ENCODE measurements at regions not wholly inside any gene's neighbourhood (a gene's known extent, or its start where the extent isn't known, plus 50 kb on each side); places are given as distances from the start of the nearest gene placed in this dataset.

DNA sequence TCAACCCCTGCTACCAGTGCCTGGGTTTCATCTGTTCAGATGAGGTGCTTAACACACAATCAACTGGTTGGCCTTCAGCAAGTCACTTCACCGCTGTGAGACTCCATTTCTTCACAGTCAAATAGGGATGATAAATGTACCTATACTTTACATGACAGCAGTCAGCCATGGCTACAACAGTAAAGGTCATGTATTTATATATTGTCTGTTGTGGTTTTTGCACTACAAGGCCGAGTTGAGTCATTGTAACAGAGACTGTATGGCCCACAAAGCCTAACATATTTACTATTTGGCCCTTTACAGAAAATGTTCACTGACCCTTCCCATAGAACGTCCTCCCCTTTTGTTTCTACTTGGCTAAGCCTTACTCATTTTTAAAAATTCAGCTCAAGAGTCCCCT, 404.6 kb upstream of the F9 start:
- H3K27ac Mint-ChIP-seq: no peak overlapping the region
- no peak overlapping the region for H3K4me3 Mint-ChIP-seq
- CTCF ChIA-PET: interaction anchor here (0.7 kb wide), 1 partner anchor 751 kb away, joined by 3 read pairs; no protein-coding TSS in a partner anchor
- DNase-seq: no peak
- no peaks in the 10 kb centered on the region for H3K9me3 Mint-ChIP-seq
- H3K4me1 Mint-ChIP-seq (ENCODE audit: low read depth): no peaks in the 10 kb centered on the region
- intact Hi-C loops (cut with micrococcal nuclease): loop anchor here (1.0 to 10.0 kb wide), 2 partner anchors 433 to 849 kb away; no protein-coding TSS in a partner anchor
- H3K36me3 Mint-ChIP-seq (ENCODE audit: low read depth): no peaks in the 10 kb centered on the region
- H3K27me3 Mint-ChIP-seq (ENCODE audit: low read depth): no peaks in the 10 kb centered on the region

DNA sequence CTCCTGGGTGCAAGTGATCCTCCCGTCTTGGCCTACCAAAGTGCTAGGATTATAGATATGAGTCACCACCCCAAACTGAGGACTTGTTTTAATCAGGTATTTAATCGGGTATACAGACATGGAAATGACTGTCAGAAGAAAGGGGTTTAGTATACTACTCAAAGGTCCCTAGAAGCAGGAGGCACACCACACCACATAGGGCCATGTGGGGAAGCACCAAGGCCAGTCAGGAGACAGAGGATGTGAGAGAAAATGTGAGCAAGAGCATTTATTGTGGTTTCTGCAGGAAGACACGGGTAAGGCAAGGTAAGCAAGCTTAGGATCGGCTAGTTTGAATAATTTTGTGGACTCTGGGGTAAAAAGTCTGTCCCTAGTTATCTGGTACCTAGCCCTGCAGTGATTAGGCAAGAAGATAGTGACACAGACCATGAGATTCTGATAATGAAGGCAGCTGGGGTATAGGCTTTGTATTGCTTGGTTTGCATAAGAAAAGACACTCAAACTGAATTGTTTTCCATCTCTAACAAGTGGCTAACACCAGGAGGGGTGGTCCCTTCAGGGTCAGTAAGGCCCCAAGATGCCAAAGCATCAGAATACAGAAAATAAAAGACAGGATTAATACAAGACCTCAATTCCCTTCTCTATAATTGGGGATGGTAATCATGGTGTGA, 408.8 kb upstream of the F9 start:
- no peaks in the 10 kb centered on the region for H3K27me3 Mint-ChIP-seq (ENCODE audit: low read depth)
- H3K4me1 Mint-ChIP-seq (ENCODE audit: low read depth): no peaks in the 10 kb centered on the region
- no peak overlapping the region for H3K27ac Mint-ChIP-seq
- H3K36me3 Mint-ChIP-seq (ENCODE audit: low read depth): no peaks in the 10 kb centered on the region
- CTCF ChIA-PET: no interaction called here
- H3K9me3 Mint-ChIP-seq: no peaks in the 10 kb centered on the region
- intact Hi-C loops (cut with micrococcal nuclease): loop anchor here (10.0 kb wide), 1 partner anchor 853 kb away; no protein-coding TSS in a partner anchor
- no peak for DNase-seq
- H3K4me3 Mint-ChIP-seq: no peak overlapping the region

DNA sequence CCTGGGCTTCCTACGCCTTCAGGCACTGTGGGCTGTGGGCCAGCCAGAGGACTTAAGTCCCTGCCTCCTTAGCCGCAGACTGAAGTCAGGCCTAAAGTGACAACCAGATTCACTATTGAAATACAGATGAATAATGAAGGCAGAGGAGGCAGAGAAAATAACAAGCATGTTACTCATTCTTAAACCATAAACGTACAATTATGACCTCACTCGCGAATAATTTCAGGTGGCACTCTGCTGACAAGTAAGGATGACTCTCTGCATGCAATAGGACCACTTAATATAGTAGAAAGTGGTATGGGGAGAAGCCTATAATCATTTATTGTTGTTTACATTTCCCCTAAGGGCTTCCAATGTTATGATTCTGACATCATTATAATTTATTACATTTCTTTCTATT, 409.2 kb upstream of the FGF13 start:
- H3K9me3 Mint-ChIP-seq: no peaks in the 10 kb centered on the region
- H3K4me3 Mint-ChIP-seq: no peak overlapping the region
- H3K27me3 Mint-ChIP-seq (ENCODE audit: low read depth): no peaks in the 10 kb centered on the region
- intact Hi-C loops (cut with micrococcal nuclease): loop anchor here (10.0 kb wide), 1 partner anchor 854 kb away; no protein-coding TSS in a partner anchor
- H3K4me1 Mint-ChIP-seq (ENCODE audit: low read depth): no peaks in the 10 kb centered on the region
- H3K27ac Mint-ChIP-seq: no peak overlapping the region
- DNase-seq: no peak
- CTCF ChIA-PET: no interaction called here
- H3K36me3 Mint-ChIP-seq (ENCODE audit: low read depth): no peaks in the 10 kb centered on the region

DNA sequence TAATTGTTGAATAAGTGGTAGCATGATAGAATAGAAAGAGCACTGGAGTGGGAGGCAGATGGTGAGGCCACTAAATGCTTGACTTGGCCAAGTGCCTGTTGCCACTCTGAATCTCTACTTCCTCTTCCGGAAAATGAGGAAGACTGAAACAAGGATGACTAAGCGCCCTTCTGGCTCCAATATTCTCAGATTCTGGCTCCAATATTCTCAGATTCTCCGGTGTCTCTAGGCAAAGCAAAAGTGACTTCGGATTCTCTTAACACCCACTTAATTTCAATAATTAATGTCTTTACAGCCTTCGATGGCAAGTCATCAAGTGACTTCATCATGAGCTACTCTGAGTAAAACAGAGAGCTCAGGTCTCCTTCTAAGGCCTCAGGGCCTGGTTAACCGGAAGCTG, 402.2 kb upstream of the FGF13 start:
- Mint-ChIP-seq H3K4me3 (no peak overlapping the region), H3K27me3 (ENCODE audit: low read depth) (peaks cover 2% of the 10 kb centered on the region), H3K27ac (no peak overlapping the region), H3K36me3 (ENCODE audit: low read depth) (no peaks in the 10 kb centered on the region), H3K9me3 (no peaks in the 10 kb centered on the region), H3K4me1 (ENCODE audit: low read depth) (no peaks in the 10 kb centered on the region)
- no peak for DNase-seq
- intact Hi-C loops (cut with micrococcal nuclease): no loop called here
- CTCF ChIA-PET: no interaction called here

DNA sequence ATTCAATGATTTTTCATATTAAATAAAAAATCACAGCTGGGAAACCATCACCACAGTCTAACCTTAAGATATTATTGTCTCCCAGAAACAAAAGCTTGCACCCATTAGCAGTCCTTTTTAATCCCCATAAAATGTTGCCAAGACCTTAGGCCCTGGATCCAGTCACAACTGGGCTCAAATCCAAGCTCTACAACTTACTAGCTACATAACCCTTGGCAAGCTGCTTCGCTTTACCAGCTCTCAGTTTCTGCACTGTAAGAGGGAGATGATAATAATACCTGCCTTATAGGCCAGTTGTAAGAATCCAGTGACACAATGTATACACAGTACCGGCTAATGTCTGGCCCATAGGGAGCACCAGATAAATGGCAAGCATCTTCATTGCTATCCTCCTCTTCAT, 400.9 kb upstream of the FGF13 start:
- intact Hi-C loops (cut with micrococcal nuclease): no loop called here
- Mint-ChIP-seq H3K4me3 (no peak overlapping the region), H3K9me3 (no peaks in the 10 kb centered on the region), H3K27ac (no peak overlapping the region), H3K4me1 (ENCODE audit: low read depth) (no peaks in the 10 kb centered on the region), H3K27me3 (ENCODE audit: low read depth) (peaks cover 2% of the 10 kb centered on the region), H3K36me3 (ENCODE audit: low read depth) (no peaks in the 10 kb centered on the region)
- CTCF ChIA-PET: no interaction called here
- no peak for DNase-seq

DNA sequence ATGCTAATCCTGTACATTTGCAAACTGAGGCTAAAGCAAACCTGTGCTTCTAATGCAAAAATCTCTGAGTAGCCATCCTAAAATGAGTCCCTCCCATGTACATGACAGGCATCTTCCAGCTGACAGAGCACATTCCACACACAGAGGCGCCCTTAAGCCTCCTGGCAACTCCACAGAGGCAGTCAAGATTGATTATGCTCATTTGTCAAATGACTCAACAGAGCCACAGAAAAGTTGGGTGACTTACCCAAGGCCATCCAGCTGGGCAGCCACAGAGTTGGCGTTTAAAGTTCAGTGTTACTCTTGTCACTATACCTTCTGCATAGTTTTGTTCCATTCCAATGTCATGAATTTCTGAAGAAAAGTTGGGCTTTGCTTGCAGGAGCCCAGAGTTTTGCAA, 394.6 kb upstream of the FGF13 start:
- Mint-ChIP-seq H3K36me3 (ENCODE audit: low read depth) (no peaks in the 10 kb centered on the region), H3K4me1 (ENCODE audit: low read depth) (no peaks in the 10 kb centered on the region), H3K27ac (no peak overlapping the region), H3K27me3 (ENCODE audit: low read depth) (peaks cover 1% of the 10 kb centered on the region), H3K4me3 (no peak overlapping the region), H3K9me3 (no peaks in the 10 kb centered on the region)
- CTCF ChIA-PET: no interaction called here
- intact Hi-C loops (cut with micrococcal nuclease): no loop called here
- no peak for DNase-seq

DNA sequence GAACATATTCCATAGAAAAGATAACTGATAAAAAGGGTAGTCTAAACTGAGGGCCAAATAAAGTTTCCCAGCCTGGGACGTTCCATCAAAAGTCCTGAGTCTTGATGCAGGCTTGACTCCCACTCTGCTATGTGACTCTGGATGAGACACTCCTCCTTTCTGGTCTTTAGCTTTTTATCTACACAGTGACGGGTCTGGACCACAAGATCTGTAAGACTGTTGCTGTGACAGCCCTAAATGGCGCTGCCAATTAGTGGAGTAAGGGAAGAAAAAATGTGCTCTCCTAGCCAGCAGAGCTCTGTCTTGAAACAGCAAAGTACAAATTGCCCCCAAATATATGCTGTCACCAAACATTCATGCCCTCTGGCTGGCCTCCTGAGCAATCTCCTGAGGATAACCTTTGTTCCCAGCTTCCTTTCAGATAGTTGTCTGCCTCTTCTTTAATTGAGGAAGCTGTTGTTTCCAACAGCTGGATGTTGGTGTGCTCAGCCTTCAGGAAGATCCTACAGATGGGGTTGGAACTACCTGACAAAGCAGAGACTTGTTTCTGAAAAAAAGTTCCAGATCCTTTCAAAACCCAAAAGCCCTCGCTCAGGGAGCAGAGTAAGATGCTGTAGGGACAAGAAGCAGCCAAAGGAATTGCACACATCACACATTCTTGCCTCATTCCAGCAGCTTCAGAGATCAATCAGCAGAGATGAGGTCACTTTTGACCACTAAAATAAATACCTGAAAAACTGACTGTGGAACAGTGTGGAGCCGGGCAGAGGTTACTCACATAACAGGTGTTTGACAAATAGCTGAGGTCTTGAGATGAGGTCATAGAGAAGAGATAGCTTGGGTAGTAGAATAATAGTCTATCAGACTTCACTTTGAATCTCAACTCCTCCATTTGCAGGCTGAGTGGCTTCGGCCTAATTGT, 383.4 kb upstream of the FGF13 start:
- intact Hi-C loops (cut with micrococcal nuclease): no loop called here
- no peak overlapping the region for H3K27ac Mint-ChIP-seq
- H3K4me3 Mint-ChIP-seq: no peak overlapping the region
- H3K4me1 Mint-ChIP-seq (ENCODE audit: low read depth): no peaks in the 10 kb centered on the region
- DNase-seq: no peak
- no peaks in the 10 kb centered on the region for H3K36me3 Mint-ChIP-seq (ENCODE audit: low read depth)
- H3K9me3 Mint-ChIP-seq: no peaks in the 10 kb centered on the region
- CTCF ChIA-PET: no interaction called here
- H3K27me3 Mint-ChIP-seq (ENCODE audit: low read depth): no peaks in the 10 kb centered on the region

DNA sequence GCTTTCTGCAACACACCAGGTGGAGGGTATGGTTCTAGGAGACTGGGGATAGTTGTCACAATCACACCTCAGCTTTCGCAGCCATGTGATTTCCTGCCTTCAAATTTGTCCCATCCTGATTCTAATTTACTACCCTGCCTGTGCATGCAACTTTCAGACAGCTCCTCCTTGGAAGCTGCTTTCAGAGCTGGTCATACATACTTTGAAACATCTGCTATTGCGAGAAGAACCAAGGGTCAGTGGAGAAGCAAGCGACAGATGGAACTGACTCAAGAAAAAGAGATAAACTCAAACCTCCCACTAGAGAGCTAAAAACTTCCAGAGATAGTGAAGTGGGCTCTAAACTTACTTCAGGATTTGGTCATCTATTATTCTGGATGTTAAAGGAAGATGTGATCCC, 381.7 kb upstream of the FGF13 start:
- intact Hi-C loops (cut with micrococcal nuclease): no loop called here
- H3K4me3 Mint-ChIP-seq: no peak overlapping the region
- H3K9me3 Mint-ChIP-seq: no peaks in the 10 kb centered on the region
- no peak for DNase-seq
- no peaks in the 10 kb centered on the region for H3K36me3 Mint-ChIP-seq (ENCODE audit: low read depth)
- CTCF ChIA-PET: no interaction called here
- no peaks in the 10 kb centered on the region for H3K4me1 Mint-ChIP-seq (ENCODE audit: low read depth)
- H3K27me3 Mint-ChIP-seq (ENCODE audit: low read depth): no peaks in the 10 kb centered on the region
- no peak overlapping the region for H3K27ac Mint-ChIP-seq

DNA sequence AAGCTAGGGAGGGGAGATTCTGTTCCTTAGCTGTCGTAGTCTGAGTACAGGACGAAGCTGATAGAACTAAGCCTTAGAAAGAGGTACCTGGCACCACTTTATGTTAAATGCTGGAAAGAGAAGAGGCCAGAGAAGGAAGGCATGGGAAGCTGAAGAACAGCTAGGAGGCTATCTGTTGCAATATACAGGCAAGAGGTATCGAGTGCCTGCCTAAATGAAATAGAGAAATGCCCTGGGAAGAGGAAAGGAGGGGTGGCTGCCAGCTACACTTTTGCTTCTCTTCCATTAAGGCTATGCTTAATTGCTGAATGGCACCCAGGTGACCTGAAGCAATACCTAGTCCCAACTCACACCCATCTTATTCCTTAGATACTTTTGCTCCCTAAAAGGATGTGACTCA, 380.4 kb upstream of the FGF13 start:
- CTCF ChIA-PET: no interaction called here
- no peak overlapping the region for H3K27ac Mint-ChIP-seq
- no peak overlapping the region for H3K4me3 Mint-ChIP-seq
- intact Hi-C loops (cut with micrococcal nuclease): no loop called here
- H3K4me1 Mint-ChIP-seq (ENCODE audit: low read depth): no peaks in the 10 kb centered on the region
- no peak for DNase-seq
- H3K36me3 Mint-ChIP-seq (ENCODE audit: low read depth): no peaks in the 10 kb centered on the region
- no peaks in the 10 kb centered on the region for H3K27me3 Mint-ChIP-seq (ENCODE audit: low read depth)
- H3K9me3 Mint-ChIP-seq: no peaks in the 10 kb centered on the region

DNA sequence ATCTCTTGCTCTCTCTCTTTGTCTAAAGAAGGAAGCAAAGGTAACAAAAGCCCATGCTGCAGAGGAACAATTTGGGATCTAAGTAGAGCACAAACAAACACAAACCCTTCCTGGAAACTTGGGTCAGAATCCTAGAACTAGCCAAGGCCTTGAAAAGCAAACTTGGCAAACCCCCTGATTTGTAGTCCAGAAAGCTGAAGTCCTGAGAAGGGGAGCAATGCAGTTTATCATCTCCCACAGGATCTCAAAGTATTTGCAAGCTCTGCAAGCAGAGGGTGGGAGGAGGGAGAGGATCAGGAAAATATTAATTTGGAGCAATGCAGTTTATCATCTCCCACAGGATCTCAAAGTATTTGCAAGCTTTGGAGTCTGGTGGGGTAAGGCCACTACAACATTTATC, 379.5 kb upstream of the FGF13 start:
- DNase-seq: no peak
- intact Hi-C loops (cut with micrococcal nuclease): no loop called here
- Mint-ChIP-seq H3K27me3 (ENCODE audit: low read depth) (no peaks in the 10 kb centered on the region), H3K4me1 (ENCODE audit: low read depth) (no peaks in the 10 kb centered on the region), H3K4me3 (no peak overlapping the region), H3K27ac (no peak overlapping the region), H3K9me3 (no peaks in the 10 kb centered on the region), H3K36me3 (ENCODE audit: low read depth) (no peaks in the 10 kb centered on the region)
- CTCF ChIA-PET: no interaction called here

DNA sequence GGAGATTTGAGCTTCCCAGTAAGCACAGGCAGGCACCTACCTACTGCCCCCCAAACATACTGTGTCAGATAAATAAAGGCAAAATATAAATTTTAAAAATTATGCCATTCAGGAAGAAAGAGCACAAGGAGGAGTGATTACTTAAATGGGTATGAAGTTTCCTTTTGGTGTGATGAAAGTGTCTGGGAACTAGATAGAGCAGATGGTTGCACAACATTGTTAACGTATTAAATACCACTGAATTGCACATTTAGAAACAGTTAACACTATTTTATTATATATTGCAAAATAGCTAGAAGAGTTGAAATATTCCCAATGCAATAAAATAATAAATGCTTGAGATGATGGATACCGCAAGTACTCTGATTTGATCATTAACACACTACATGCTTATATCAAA, 374.7 kb upstream of the FGF13 start:
- Mint-ChIP-seq H3K4me1 (ENCODE audit: low read depth) (no peaks in the 10 kb centered on the region), H3K4me3 (no peak overlapping the region), H3K27me3 (ENCODE audit: low read depth) (no peaks in the 10 kb centered on the region), H3K9me3 (no peaks in the 10 kb centered on the region), H3K27ac (no peak overlapping the region), H3K36me3 (ENCODE audit: low read depth) (no peaks in the 10 kb centered on the region)
- CTCF ChIA-PET: no interaction called here
- intact Hi-C loops (cut with micrococcal nuclease): no loop called here
- no peak for DNase-seq

DNA sequence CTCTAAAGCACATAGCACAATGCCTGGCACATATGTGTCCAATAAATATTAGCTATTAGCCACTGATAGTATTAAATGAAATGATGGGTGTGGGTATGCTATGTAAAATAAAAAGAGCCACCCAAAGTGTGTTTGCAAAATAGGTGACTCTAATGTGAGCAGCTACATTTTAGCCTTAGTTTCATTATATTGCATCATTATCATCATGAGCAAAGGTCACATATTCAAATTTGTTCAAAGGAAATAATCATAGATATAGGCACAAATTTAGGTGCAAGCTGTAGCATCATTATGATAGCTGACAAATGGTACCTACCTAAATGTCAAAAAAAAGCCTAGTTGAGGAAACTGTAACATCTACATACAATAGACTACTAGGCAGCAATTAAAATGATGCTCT, 373.9 kb upstream of the FGF13 start:
- H3K27me3 Mint-ChIP-seq (ENCODE audit: low read depth): no peaks in the 10 kb centered on the region
- H3K27ac Mint-ChIP-seq: no peak overlapping the region
- no peaks in the 10 kb centered on the region for H3K9me3 Mint-ChIP-seq
- no peak for DNase-seq
- no peaks in the 10 kb centered on the region for H3K4me1 Mint-ChIP-seq (ENCODE audit: low read depth)
- CTCF ChIA-PET: no interaction called here
- no peaks in the 10 kb centered on the region for H3K36me3 Mint-ChIP-seq (ENCODE audit: low read depth)
- intact Hi-C loops (cut with micrococcal nuclease): no loop called here
- no peak overlapping the region for H3K4me3 Mint-ChIP-seq

DNA sequence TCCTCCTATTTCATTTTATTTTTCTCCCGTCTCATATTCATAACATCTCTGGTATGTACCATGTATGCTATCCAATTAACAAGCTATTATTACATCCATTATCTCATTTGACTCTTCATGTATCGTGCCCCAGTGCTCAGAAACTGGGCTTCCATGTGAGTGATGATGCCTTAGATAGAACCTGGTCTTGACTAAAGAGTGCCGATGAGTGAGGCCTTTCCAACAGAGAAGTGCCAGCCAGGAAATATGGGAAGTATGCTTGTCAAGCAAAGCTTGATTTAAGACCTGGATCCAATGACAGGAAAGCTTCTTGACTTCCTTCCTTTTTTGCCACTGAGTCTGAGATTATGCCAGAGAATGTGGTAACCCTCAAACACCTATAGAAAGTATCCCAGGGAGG, 371.7 kb upstream of the FGF13 start:
- DNase-seq: no peak
- Mint-ChIP-seq H3K27ac (no peak overlapping the region), H3K4me1 (ENCODE audit: low read depth) (no peaks in the 10 kb centered on the region), H3K9me3 (no peaks in the 10 kb centered on the region), H3K27me3 (ENCODE audit: low read depth) (no peaks in the 10 kb centered on the region), H3K4me3 (no peak overlapping the region), H3K36me3 (ENCODE audit: low read depth) (no peaks in the 10 kb centered on the region)
- intact Hi-C loops (cut with micrococcal nuclease): no loop called here
- CTCF ChIA-PET: no interaction called here
